ENCODE measurements at regions not wholly inside any gene's neighbourhood (a gene's known extent, or its start where the extent isn't known, plus 50 kb on each side); places are given as distances from the start of the nearest gene placed in this dataset.

GRCh38 chr2:56589194-56589593 is 405.4 kb downstream of the CCDC85A start:
- TF ChIP-seq ZNF8 (CRISPR knock-in tag; IDR thresholded peaks at IDR 0.05) (no peak), PATZ1 (CRISPR knock-in tag; IDR thresholded peaks at IDR 0.05; ENCODE audit: borderline replicate concordance) (no peak), CREB5 (CRISPR knock-in tag; IDR thresholded peaks at IDR 0.05; ENCODE audit: low read depth) (no peak), ESRRG (CRISPR knock-in tag; IDR thresholded peaks at IDR 0.05) (no peak), ZFP30 (CRISPR knock-in tag; IDR thresholded peaks at IDR 0.05) (no peak), OSR1 (CRISPR knock-in tag; IDR thresholded peaks at IDR 0.05) (no peak), CSDC2 (CRISPR knock-in tag; IDR thresholded peaks at IDR 0.05) (no peak), ISL1 (CRISPR knock-in tag; IDR thresholded peaks at IDR 0.05) (no peak), RARB (CRISPR knock-in tag; IDR thresholded peaks at IDR 0.05) (no peak), ZC3H10 (CRISPR knock-in tag; IDR thresholded peaks at IDR 0.05) (no peak)

All from SK-N-SH treated with all-trans-retinoic acid at 6 μM for 48 hours (cell line).